Adrenal gland (tissue), 9 donors: ENCODE measurements at regions not wholly inside any gene's neighbourhood (a gene's known extent, or its start where the extent isn't known, plus 50 kb on each side); places are given as distances from the start of the nearest gene placed in this dataset.

Experiments used
- DNase-seq, 7 donors: peaks; one replicate each; pipeline ENCODE4 v3.0.0-alpha.2; 2019 to 2020
- H3K27ac ChIP-seq, 5 donors: fragments of 200-600 bp; sonication (generic) in 4 of 5; 1 replicate in 3 of 5; 2 replicates in 2 of 5; pipeline versions ENCODE4 v1.5.1 to v1.8.0; 2016 to 2020; ENCODE audit warnings: mild to moderate bottlenecking in 1 of 5
- H3K27me3 ChIP-seq: fragments of 200-600 bp; 2 replicates; pipeline ENCODE4 v1.8.0; 2021
- H3K36me3 ChIP-seq, 2 donors: fragments of 200-600 bp; replicated peaks in 1 of 2; 1 replicate in 1 of 2; 2 replicates in 1 of 2; pipeline versions ENCODE4 v1.5.1 to v1.8.0; 2018 to 2022
- H3K4me1 ChIP-seq, 2 donors: fragments of 200-600 bp; replicated peaks in 1 of 2; 1 replicate in 1 of 2; 2 replicates in 1 of 2; pipeline versions ENCODE4 v1.5.1 to v1.8.0; 2018 to 2021
- H3K4me3 ChIP-seq, 4 donors: fragments of 200-600 bp; sonication (generic) in 3 of 4; one replicate each; pipeline ENCODE4 v1.5.1; 2016 to 2018
- H3K9me3 ChIP-seq, 3 donors: fragments of 200-600 bp; sonication (generic) in 1 of 3; replicated peaks in 1 of 3; 1 replicate in 2 of 3; 2 replicates in 1 of 3; pipeline versions ENCODE4 v1.5.1 to v1.8.0; 2016 to 2021
- CTCF ChIP-seq, 6 experiments: fragments of 450-650 bp in 4 of 6; fragments of 200-600 bp in 2 of 6; sonication (generic) in 1 of 6; IDR thresholded peaks; 1 replicate in 5 of 6; 2 replicates in 1 of 6; pipeline versions ENCODE4 v1.5.1 to v1.8.0; 2016 to 2021; ENCODE audit warnings: antibody characterized with exemption in 6 of 6, mild to moderate bottlenecking in 2 of 6, moderate library complexity in 1 of 6
- POLR2A ChIP-seq, 2 donors: fragments of 450-650 bp; IDR thresholded peaks; one replicate each; pipeline ENCODE4 v1.6.1; 2017; ENCODE audit warnings: antibody characterized with exemption in 2 of 2, mild to moderate bottlenecking in 2 of 2, moderate library complexity in 1 of 2
- WGBS, 4 donors: extraction: QIAGEN DNeasy Blood & Tissue Kit in 2 of 4; methylation state at CpG; one replicate each; pipeline versions ENCODE4 v1.1.5 to v1.1.7; 2013 to 2017; 5-methylcytosine and 5-hydroxymethylcytosine counted together
- intact Hi-C, 2 donors: fragments of 100-400 bp; cut with DNase I; formaldehyde crosslinking; loops; one replicate each; pipeline versions ENCODE4 v1.14.1 to v1.15.0; 2022 to 2023
- donor health status: healthy with polysubstance abuse.
- donor health status: Bipolar disorder and iron deficiency.
- donor health status: DM: yes; HTN: yes; CAD: no.
- donor health status: DM: no; HTN: no; CAD: no.
- donor health status: DM: no; HTN: no; CAD: no.

- Histone ChIP-seq H3K36me3 (no peaks in the 10 kb centered on the region), H3K4me1 (no peaks in the 10 kb centered on the region), H3K9me3 (no peaks in the 10 kb centered on the region), H3K4me3 (no peak overlapping the region), H3K27ac (no peak overlapping the region), H3K27me3 (no peaks in the 10 kb centered on the region)
- WGBS, 4 donors, result 56 to 83% (median 70%) methylated on average over 6 of the region's 6 CpGs
- TF ChIP-seq CTCF (IDR thresholded peaks at IDR 0.05) (no peak), POLR2A (IDR thresholded peaks at IDR 0.05) (no peak)
- no peak for DNase-seq
- intact Hi-C loops, result no loop called here
Observed at GRCh38 chr4:25485104-25485503, 108.0 kb downstream of the ANAPC4 start.

GRCh38 chr4:25486171-25486570, 109.1 kb downstream of the ANAPC4 start:
- no peak for DNase-seq
- whole genome bisulfite sequencing, 4 donors, result 66 to 80% (median 73%) methylated on average over 3 of the region's 3 CpGs
- Histone ChIP-seq H3K27me3 (no peaks in the 10 kb centered on the region), H3K9me3 (no peaks in the 10 kb centered on the region), H3K36me3 (no peaks in the 10 kb centered on the region), H3K4me1 (no peaks in the 10 kb centered on the region), H3K4me3 (no peak overlapping the region), H3K27ac (no peak overlapping the region)
- TF ChIP-seq CTCF (IDR thresholded peaks at IDR 0.05) (no peak), POLR2A (IDR thresholded peaks at IDR 0.05) (no peak)
- intact Hi-C loops, result no loop called here

GRCh38 chr4:25487155-25487554, 110.1 kb downstream of the ANAPC4 start:
- Histone ChIP-seq H3K4me1 (no peaks in the 10 kb centered on the region), H3K27ac (no peak overlapping the region), H3K36me3 (no peaks in the 10 kb centered on the region), H3K9me3 (no peaks in the 10 kb centered on the region), H3K27me3 (no peaks in the 10 kb centered on the region), H3K4me3 (no peak overlapping the region)
- intact Hi-C loops, result no loop called here
- TF ChIP-seq CTCF (IDR thresholded peaks at IDR 0.05), result no peak
- no peak for TF ChIP-seq POLR2A (IDR thresholded peaks at IDR 0.05)
- DNase-seq, result no peak
- 84 to 100% (median 89%) methylated on average over 6 of the region's 6 CpGs for WGBS, 4 donors

GRCh38 chr4:25489253-25489797, 112.3 kb downstream of the ANAPC4 start:
- WGBS, 4 donors, result 82 to 97% (median 92%) methylated on average over 1 of the region's 1 CpG
- intact Hi-C loops, result no loop called here
- Histone ChIP-seq H3K4me1 (no peaks in the 10 kb centered on the region), H3K36me3 (no peaks in the 10 kb centered on the region), H3K27ac (no peak overlapping the region), H3K27me3 (no peaks in the 10 kb centered on the region), H3K9me3 (no peaks in the 10 kb centered on the region), H3K4me3 (no peak overlapping the region)
- no peak for DNase-seq
- TF ChIP-seq POLR2A (IDR thresholded peaks at IDR 0.05), result no peak

- intact Hi-C loops, result no loop called here
- DNase-seq, result no peak
- H3K4me3 ChIP-seq, result no peak overlapping the region
- no peaks in the 10 kb centered on the region for H3K27me3 ChIP-seq
- no peaks in the 10 kb centered on the region for H3K9me3 ChIP-seq
- H3K27ac ChIP-seq, result no peak overlapping the region
- H3K36me3 ChIP-seq, result no peaks in the 10 kb centered on the region
- TF ChIP-seq CTCF (IDR thresholded peaks at IDR 0.05) (no peak), POLR2A (IDR thresholded peaks at IDR 0.05) (no peak)
- H3K4me1 ChIP-seq, result no peaks in the 10 kb centered on the region
- 13 to 39% (median 20%) methylated on average over 1 of the region's 1 CpG for WGBS, 4 donors
Observed at GRCh38 chr4:25493466-25493865, 116.4 kb downstream of the ANAPC4 start.
